A549 (cell line): ENCODE measurements at regions not wholly inside any gene's neighbourhood (a gene's known extent, or its start where the extent isn't known, plus 50 kb on each side); places are given as distances from the start of the nearest gene placed in this dataset.
"Not testable (repeated sequence)": the region's sequence is repeated elsewhere in the genome, so short reads cannot be mapped to it uniquely, and the experiment has no call there.

Experiments used
- ATAC-seq, 2 experiments: fragments of 200-7000 bp in 1 of 2; fragments of >200 bp in 1 of 2; cut with Nextera tagmentation in 1 of 2; cut with Tn5 transposase in 1 of 2; 3 replicates each; pipeline versions ENCODE4 v1.8.0 to v1.9.1; 2018 to 2020; ENCODE audit warnings: mild to moderate bottlenecking in 1 of 2, moderate library complexity in 1 of 2
- CTCF ChIA-PET: fragments of 300-600 bp; sonication (Branson Sonifier 250); formaldehyde crosslinking; extraction: SDS; loops from one replicate; lab custom pipeline; 2021; ENCODE audit warnings: antibody characterized with exemption, inconsistent platforms; lab: Yijun Ruan, JAX
- POLR2A ChIA-PET: fragments of 350-600 bp; formaldehyde crosslinking; extraction: SDS; loops from one replicate; lab custom pipeline; 2021; ENCODE audit warnings: antibody characterized with exemption, inconsistent platforms; lab: Yijun Ruan, JAX
- DNase-seq, 2 experiments: peaks; one replicate each; pipeline versions ENCODE4 v3.0.0 to v3.0.0-alpha.2; 2011 to 2016; ENCODE audit warnings: low read depth in 1 of 2, low spot score in 1 of 2
- FAIRE-seq: peaks from 2 replicates; lab custom pipeline; 2011; peaks lifted over from hg19 to GRCh38; lab: Jason Lieb, UNC
- H3K27ac ChIP-seq, 2 experiments: fragments of >200 bp; sonication (Bioruptor Twin); formaldehyde crosslinking; 3 replicates each; pipeline ENCODE4 v1.5.1; 2016 to 2017
- H3K4me1 ChIP-seq: fragments of >200 bp; sonication (Bioruptor Twin); formaldehyde crosslinking; 3 replicates; pipeline ENCODE4 v1.6.1; 2016
- H3K4me2 ChIP-seq: fragments of >200 bp; sonication (Bioruptor Twin); formaldehyde crosslinking; 3 replicates; pipeline ENCODE4 v1.6.1; 2016
- H3K4me3 ChIP-seq: fragments of >200 bp; sonication (Bioruptor Twin); formaldehyde crosslinking; 3 replicates; pipeline ENCODE4 v1.5.1; 2016
- H3K9me3 ChIP-seq: fragments of >200 bp; sonication (Bioruptor Twin); formaldehyde crosslinking; 3 replicates; pipeline ENCODE4 v1.6.1; 2016
- CBX8 ChIP-seq: fragments of 200-600 bp; sonication (generic); IDR thresholded peaks from 2 replicates; pipeline ENCODE4 v1.6.1; 2016
- CHD2 ChIP-seq: fragments of 150-350 bp; IDR thresholded peaks from 2 replicates; pipeline ENCODE4 v1.6.1; 2014; ENCODE audit warnings: low read length; ENCODE audit not compliant: partially characterized antibody
- EHF ChIP-seq: fragments of 250-450 bp; sonication (Bioruptor Pico); IDR thresholded peaks from 2 replicates; pipeline ENCODE4 v1.5.0; 2020; ENCODE audit warnings: mild to moderate bottlenecking
- FOXS1 ChIP-seq: fragments of 250-450 bp; sonication (Bioruptor Pico); IDR thresholded peaks from 2 replicates; pipeline ENCODE4 v1.5.0; 2020; ENCODE audit warnings: mild to moderate bottlenecking, moderate library complexity
- MAFK ChIP-seq: fragments of 450-650 bp; IDR thresholded peaks from 2 replicates; pipeline ENCODE4 v1.6.1; 2014; ENCODE audit not compliant: partially characterized antibody
- NR3C1 ChIP-seq: fragments of >200 bp; sonication (Bioruptor Twin); formaldehyde crosslinking; IDR thresholded peaks from 3 replicates; pipeline ENCODE4 v1.6.1; 2017
- POLR2A ChIP-seq: IDR thresholded peaks from 2 replicates; pipeline ENCODE4 v1.6.1; 2012; ENCODE audit warnings: mild to moderate bottlenecking, low read length
- POLR2AphosphoS2 ChIP-seq: conservative IDR thresholded peaks from 2 replicates; pipeline ENCODE4 v1.6.1; 2012; ENCODE audit warnings: low read length, improper control_type of control experiment, inconsistent platforms
- RAD21 ChIP-seq, 2 experiments: fragments of >200 bp in 1 of 2; sonication (Bioruptor Twin) in 1 of 2; formaldehyde crosslinking in 1 of 2; IDR thresholded peaks in 1 of 2; conservative IDR thresholded peaks in 1 of 2; 2 replicates in 1 of 2; 3 replicates in 1 of 2; pipeline ENCODE4 v1.6.1; 2012 to 2018; ENCODE audit warnings: inconsistent platforms in 1 of 2
- RFX5 ChIP-seq: fragments of 450-650 bp; IDR thresholded peaks from 2 replicates; pipeline ENCODE4 v1.7.1; 2014; ENCODE audit warnings: antibody characterized with exemption, mild to moderate bottlenecking, moderate library complexity
- RNF2 ChIP-seq: fragments of 200-600 bp; sonication (generic); IDR thresholded peaks from 2 replicates; pipeline ENCODE4 v1.6.1; 2016; ENCODE audit warnings: low read depth, mild to moderate bottlenecking, antibody characterized with exemption, moderate library complexity, borderline replicate concordance
- SMC3 ChIP-seq: fragments of >200 bp; sonication (Bioruptor Twin); formaldehyde crosslinking; IDR thresholded peaks from 3 replicates; pipeline ENCODE4 v1.6.1; 2018; ENCODE audit warnings: inconsistent platforms
- SREBF2 ChIP-seq: fragments of 450-650 bp; IDR thresholded peaks from 2 replicates; pipeline ENCODE4 v1.6.1; 2014; ENCODE audit warnings: mild to moderate bottlenecking, moderate library complexity
- TFCP2L1 ChIP-seq: fragments of 250-450 bp; sonication (Bioruptor Pico); IDR thresholded peaks from 2 replicates; pipeline ENCODE4 v1.5.0; 2021; ENCODE audit warnings: mild to moderate bottlenecking
- TP53 ChIP-seq: fragments of 250-450 bp; sonication (Bioruptor Pico); IDR thresholded peaks from 2 replicates; pipeline ENCODE4 v1.5.0; 2021; ENCODE audit warnings: mild to moderate bottlenecking, moderate library complexity
- USF2 ChIP-seq: fragments of 450-650 bp; IDR thresholded peaks from 2 replicates; pipeline ENCODE4 v1.6.1; 2014; ENCODE audit warnings: antibody characterized with exemption
- ZFP36 ChIP-seq: fragments of 450-650 bp; IDR thresholded peaks from 2 replicates; pipeline ENCODE4 v1.6.1; 2014; ENCODE audit warnings: borderline replicate concordance; ENCODE audit not compliant: partially characterized antibody
- WGBS: methylation state at CpG from one replicate; pipeline ENCODE4 v1.1.6; 2017; ENCODE audit errors: missing lambda C conversion rate; 5-methylcytosine and 5-hydroxymethylcytosine counted together
- TF ChIP-seq, protein P1 (sequence below): fragments of 250-450 bp; sonication (Bioruptor Pico); IDR thresholded peaks from 2 replicates; pipeline ENCODE4 v1.5.0; 2021; ENCODE audit warnings: mild to moderate bottlenecking, moderate library complexity, borderline replicate concordance
- TF ChIP-seq, protein P2 (sequence below): fragments of >200 bp; sonication (Bioruptor Twin); formaldehyde crosslinking; IDR thresholded peaks from 2 replicates; pipeline ENCODE4 v1.6.1; 2016
- TF ChIP-seq, protein P3 (sequence below): fragments of >200 bp; sonication (Bioruptor Twin); formaldehyde crosslinking; IDR thresholded peaks from 3 replicates; pipeline ENCODE4 v1.6.1; 2016

- WGBS = 2% methylated on average over 4 of the region's 4 CpGs
- peak in 1 of 2 experiments; percentile 8 for DNase-seq
- CTCF ChIA-PET = interaction anchor here (1.3 kb wide), 1 partner anchor 304 kb away, joined by 3 read pairs; no protein-coding TSS in a partner anchor
- TF ChIP-seq SMC3 (0 out of 3 replicates have a peak, but pooled peaks have one; percentile 8), POLR2AphosphoS2 (no peak), RAD21 (conservative IDR thresholded peaks at IDR 0.05 in 1 of 2, IDR thresholded peaks at IDR 0.05 in 1 of 2) (peak in 1 of 2 experiments; percentile 46; a peak in 2 of 5 replicates)
- peaks cover 10% of the 10 kb centered on the region; the same call in 1 of the 3 replicates for H3K9me3 ChIP-seq
- POLR2A ChIA-PET = no interaction called here
- no peak overlapping the region for H3K27ac ChIP-seq
- no peak overlapping the region for H3K4me2 ChIP-seq
- H3K4me1 ChIP-seq = no peaks in the 10 kb centered on the region
- no peak overlapping the region for H3K4me3 ChIP-seq
- ATAC-seq = no peak
- no peak for FAIRE-seq
These were observed 306.4 kb downstream of the COL12A1 start for GRCh38 chr6:74899416-74899815.

GRCh38 chr6:74892091-74892490 is 313.8 kb downstream of the COL12A1 start:
- ATAC-seq = no peak
- POLR2A ChIA-PET = no interaction called here

DNA sequence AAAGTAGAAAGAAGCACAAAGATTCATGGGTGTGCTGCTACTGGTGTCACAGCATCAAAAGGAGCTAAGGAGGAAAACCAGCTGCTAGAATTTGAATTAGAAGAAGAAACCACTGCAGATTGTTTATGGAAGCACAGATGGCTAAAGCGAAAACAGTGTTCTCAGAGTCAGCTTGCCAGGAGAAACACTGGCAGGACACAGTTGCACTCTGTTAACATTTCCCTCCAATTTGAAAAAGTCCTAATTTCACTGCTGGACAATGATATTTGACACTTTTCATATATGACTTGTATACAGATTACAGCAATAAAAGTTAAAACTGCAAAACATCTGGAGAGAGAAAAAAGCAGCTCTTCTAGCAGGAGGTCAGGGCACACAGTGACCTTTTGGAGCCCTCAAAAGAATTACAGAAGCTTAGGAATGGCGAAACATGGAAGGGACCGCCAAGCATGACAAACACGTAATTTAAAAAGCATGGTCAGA is 314.5 kb downstream of the COL12A1 start:
- H3K4me3 ChIP-seq = no peak overlapping the region
- CTCF ChIA-PET = no interaction called here
- H3K27ac ChIP-seq = no peak overlapping the region
- DNase-seq (no peak), FAIRE-seq (no peak), ATAC-seq (no peak)
- TF ChIP-seq ZFP36 (no peak), NR3C1 (no peak), RNF2 (no peak), POLR2A (no peak)
- no peaks in the 10 kb centered on the region for H3K4me1 ChIP-seq
- H3K9me3 ChIP-seq = no peaks in the 10 kb centered on the region
- WGBS = 69% methylated on average over 4 of the region's 4 CpGs
- POLR2A ChIA-PET = no interaction called here
- H3K4me2 ChIP-seq = no peak overlapping the region

More at GRCh38 chr6:74892091-74892490, 313.8 kb downstream of the COL12A1 start:
- no peak for FAIRE-seq
- CTCF ChIA-PET = no interaction called here
- H3K27ac ChIP-seq = no peak overlapping the region
- TF ChIP-seq, protein P1, sequence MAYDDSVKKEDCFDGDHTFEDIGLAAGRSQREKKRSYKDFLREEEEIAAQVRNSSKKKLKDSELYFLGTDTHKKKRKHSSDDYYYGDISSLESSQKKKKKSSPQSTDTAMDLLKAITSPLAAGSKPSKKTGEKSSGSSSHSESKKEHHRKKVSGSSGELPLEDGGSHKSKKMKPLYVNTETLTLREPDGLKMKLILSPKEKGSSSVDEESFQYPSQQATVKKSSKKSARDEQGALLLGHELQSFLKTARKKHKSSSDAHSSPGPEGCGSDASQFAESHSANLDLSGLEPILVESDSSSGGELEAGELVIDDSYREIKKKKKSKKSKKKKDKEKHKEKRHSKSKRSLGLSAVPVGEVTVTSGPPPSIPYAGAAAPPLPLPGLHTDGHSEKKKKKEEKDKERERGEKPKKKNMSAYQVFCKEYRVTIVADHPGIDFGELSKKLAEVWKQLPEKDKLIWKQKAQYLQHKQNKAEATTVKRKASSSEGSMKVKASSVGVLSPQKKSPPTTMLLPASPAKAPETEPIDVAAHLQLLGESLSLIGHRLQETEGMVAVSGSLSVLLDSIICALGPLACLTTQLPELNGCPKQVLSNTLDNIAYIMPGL (CRISPR knock-in tag) = no peak
- TF ChIP-seq MAFK (no peak), CBX8 (no peak), POLR2A (no peak), RFX5 (no peak), SREBF2 (no peak), TP53 (CRISPR knock-in tag) (no peak)
- TF ChIP-seq, protein P2, sequence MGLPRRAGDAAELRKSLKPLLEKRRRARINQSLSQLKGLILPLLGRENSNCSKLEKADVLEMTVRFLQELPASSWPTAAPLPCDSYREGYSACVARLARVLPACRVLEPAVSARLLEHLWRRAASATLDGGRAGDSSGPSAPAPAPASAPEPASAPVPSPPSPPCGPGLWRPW = no peak
- TF ChIP-seq, protein P3, sequence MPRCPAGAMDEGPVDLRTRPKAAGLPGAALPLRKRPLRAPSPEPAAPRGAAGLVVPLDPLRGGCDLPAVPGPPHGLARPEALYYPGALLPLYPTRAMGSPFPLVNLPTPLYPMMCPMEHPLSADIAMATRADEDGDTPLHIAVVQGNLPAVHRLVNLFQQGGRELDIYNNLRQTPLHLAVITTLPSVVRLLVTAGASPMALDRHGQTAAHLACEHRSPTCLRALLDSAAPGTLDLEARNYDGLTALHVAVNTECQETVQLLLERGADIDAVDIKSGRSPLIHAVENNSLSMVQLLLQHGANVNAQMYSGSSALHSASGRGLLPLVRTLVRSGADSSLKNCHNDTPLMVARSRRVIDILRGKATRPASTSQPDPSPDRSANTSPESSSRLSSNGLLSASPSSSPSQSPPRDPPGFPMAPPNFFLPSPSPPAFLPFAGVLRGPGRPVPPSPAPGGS = no peak
- WGBS = 31% methylated on average over 5 of the region's 5 CpGs
- no peak overlapping the region for H3K4me2 ChIP-seq
- DNase-seq = no peak
- H3K9me3 ChIP-seq = no peaks in the 10 kb centered on the region
- no peak overlapping the region for H3K4me3 ChIP-seq
- no peaks in the 10 kb centered on the region for H3K4me1 ChIP-seq

GRCh38 chr6:74889635-74890034 is 316.2 kb downstream of the COL12A1 start:
- CTCF ChIA-PET = no interaction called here
- FAIRE-seq (no peak), ATAC-seq (no peak), DNase-seq (no peak)
- H3K4me2 ChIP-seq = no peak overlapping the region
- H3K4me3 ChIP-seq = no peak overlapping the region
- TF ChIP-seq ZFP36 (no peak), EHF (CRISPR knock-in tag) (no peak), TFCP2L1 (CRISPR knock-in tag) (no peak), USF2 (no peak), MAFK (no peak), CHD2 (no peak), FOXS1 (no peak)
- no peak overlapping the region for H3K27ac ChIP-seq
- no peaks in the 10 kb centered on the region for H3K9me3 ChIP-seq
- POLR2A ChIA-PET = no interaction called here
- H3K4me1 ChIP-seq = no peaks in the 10 kb centered on the region

DNA sequence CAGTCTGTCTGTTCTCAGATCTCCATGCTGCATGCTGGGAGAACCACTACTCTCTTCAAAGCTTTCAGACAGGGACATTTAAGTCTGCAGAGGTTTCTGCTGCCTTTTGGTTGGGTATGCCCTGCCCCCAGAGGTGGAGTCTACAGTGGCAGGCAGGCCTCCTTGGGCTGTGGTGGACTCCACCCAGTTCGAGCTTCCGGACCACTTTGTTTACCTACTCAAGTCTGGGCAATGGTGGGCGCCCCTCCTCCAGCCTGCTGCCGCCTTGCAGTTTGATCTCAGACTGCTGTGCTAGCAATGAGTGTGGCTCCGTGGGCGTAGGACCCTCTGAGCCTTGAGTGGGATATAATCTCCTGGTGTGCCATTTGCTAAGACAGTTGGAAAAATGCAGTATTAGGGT is 317.1 kb downstream of the COL12A1 start:
- H3K4me3 ChIP-seq, POLR2A ChIA-PET, H3K27ac ChIP-seq, CTCF ChIA-PET, DNase-seq, ATAC-seq, H3K4me2 ChIP-seq, H3K9me3 ChIP-seq, FAIRE-seq, H3K4me1 ChIP-seq: not testable (repeated sequence)
- WGBS = 83% methylated on average over 2 of the region's 6 CpGs
